OCI-M2 (cell line): ENCODE measurements at regions not wholly inside any gene's neighbourhood (a gene's known extent, or its start where the extent isn't known, plus 50 kb on each side); places are given as distances from the start of the nearest gene placed in this dataset.

Source experiments
- DNase-seq: peaks from one replicate; lab custom pipeline; 2025; ENCODE audit not compliant: unreplicated experiment; lab: John Stamatoyannopoulos, UW

DNA sequence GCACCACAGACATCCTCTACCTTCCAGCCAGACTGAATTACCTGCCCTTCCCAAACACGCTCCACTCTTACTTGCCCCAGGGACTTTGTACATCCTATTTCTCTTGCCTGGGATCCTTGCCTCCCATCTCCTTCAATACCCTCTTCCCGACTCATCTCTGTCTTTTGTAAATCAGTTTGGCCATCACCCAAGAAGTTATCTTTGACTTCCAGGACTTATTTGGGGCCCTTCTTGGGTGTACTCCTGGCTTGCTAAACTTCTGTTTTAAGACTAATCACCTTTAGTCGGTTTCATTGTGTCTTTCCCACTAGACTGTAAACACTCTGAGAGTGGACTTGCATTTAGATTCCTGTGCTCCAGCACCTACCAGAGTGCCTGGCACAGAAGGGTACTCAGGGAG lies 545.6 kb downstream of the ACTL7B start:
- no peak for DNase-seq

DNA sequence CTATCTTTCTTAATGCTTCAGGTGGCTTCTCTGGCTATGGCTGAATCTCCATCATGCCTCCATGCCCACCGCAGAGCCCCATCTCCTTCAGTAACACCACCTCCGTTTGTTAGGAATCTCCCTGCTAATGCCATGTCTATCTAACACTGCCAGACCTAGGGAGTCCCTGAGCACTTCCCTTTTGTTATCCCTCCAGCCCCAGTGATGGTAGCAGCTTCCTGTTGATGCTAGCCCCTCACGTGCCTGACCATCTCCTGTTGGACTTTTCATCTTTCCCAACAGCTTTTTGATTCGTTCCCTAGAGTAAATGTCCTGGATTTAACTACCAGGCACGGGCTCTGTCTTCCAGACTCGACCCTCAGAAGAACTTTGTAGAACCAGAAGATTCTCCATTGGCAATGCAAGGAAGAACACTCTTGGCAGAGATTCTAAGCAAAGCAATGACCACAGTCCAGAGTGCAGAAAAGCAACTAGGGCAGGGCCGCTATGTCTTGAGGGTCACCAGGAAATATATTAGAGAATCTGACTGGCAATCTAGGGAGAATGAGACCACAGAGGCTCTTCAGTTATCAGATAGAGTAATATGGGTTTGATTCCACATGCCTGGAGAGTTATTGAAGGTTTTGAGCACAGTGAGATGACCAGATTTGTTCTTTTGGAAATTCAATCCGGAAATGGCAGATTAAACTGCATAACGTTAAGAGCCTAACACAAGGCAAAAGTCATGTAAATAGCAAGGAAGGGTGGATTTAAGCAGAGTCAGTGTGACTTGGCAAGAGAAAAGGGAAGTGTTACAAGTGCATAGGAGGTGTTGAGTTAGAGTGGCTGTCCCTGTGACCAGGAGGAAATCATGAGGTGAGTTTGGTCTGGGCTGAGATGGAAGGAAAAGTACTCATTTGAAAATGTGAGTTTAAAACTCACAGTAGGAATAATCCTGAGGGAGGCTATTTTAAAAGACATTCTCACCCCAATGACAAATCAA lies 555.2 kb downstream of the ACTL7B start:
- DNase-seq = no peak

- DNase-seq = no peak
These were observed 558.7 kb downstream of the ACTL7B start for GRCh38 chr9:108297073-108297472.

DNA sequence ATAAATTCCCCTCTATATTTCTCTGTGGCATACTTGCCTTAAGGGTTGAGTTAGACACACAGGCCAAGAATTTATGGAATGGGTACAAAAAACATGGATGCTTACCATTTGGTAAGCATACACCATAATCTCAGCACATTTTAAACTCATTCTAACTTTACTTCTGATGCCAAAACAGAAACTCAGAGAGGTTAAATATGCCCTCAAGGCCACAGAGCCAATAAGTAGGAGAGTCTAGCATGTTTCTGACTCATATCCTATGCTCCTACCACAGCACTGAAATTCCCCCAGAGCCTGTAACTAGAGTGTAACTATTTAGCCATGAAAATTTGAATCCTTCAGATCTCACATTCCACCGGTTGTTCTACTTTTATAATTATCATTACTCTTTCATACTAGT lies 559.7 kb downstream of the ACTL7B start:
- DNase-seq = no peak

DNA sequence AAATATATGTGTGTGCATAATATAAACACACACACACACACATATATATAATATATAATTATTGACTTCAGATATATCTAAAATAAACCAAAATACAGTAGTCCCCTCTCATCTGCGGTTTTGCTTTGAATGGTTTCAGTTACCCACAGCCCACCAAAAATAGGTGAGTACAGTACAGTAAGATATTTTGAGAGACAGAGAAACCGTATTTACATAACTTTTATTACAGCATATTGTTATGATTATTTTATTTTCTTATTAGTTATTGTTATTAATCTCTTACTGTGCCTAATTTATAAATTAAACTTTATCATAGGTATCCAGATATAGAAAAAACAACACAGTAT lies 564.2 kb downstream of the ACTL7B start:
- no peak for DNase-seq

DNA sequence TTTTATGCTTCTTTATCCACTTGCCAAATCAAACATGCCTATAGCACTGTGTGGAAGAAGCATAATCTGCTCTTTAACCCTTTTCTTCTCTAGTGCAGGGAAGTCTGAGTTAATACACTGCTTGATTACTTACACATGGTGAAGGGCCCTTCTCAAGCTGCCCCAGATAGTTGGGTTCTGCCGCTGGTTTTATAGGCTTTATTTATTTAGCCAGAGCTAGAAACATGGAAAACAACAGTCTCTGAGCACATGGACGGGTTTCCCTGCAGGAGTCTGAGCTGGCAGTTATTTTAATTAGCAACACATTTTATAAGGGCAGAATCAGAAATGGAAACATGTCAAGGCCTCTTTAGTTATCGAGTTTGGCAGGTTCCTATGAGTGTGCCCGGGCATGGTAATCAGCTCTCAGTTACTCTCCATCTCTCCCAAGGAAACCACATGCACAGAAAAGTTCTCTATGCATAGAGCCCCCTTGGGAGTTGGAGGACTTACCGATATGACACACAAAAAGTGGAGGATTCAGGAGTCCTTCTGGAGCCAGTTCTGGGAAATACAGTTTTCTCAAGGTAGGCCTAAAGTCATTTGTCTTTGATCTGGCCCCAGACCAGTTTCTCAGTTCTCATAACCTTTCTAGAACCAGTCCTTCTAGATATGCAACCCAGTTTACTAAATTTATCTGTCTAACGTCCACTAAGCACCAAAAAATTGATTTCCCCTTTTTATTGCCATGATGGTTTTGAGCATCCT lies 564.8 kb downstream of the ACTL7B start:
- no peak for DNase-seq

GRCh38 chr9:108286638-108287206 lies 569.1 kb downstream of the ACTL7B start:
- no peak for DNase-seq

DNA sequence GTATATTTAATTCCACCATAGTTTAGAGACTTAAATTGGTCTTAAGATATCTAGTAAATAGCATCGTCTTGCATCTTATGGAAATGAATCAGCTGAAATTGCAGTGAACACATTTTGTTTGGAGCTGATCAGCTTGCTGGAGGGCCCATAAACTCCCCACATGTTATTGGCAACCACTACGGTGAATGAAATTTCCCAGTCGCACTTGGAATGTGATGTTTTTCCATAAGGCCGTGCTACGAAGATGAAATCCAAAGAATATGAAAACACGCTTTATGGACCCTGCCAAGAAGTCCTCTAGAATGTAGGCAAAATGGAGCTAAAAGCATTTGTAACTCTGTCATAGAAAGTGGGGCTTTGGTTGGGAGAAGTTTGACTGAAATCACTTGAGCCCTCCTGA lies 572.1 kb downstream of the ACTL7B start:
- no peak for DNase-seq

- DNase-seq = no peak
These were observed 572.9 kb downstream of the ACTL7B start for GRCh38 chr9:108282872-108283271.

DNA sequence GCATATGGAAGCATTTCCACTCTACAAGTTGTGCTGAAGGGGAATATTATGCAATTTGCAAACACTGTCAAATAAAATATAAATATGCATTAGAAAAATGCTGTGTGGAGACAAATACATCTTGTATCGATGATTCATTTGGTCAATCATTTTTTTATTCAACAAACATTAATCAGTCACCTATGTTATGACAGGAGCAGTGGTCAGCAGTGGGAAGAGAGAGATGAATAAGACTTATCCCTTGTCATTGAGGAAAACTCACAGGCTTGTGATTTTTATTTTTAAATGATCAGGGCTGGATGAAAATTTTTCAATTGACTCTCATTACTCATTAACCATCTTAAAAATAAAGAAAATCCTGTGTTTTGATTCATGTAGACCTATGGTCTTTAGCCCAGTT lies 574.1 kb downstream of the ACTL7B start:
- DNase-seq = no peak

DNA sequence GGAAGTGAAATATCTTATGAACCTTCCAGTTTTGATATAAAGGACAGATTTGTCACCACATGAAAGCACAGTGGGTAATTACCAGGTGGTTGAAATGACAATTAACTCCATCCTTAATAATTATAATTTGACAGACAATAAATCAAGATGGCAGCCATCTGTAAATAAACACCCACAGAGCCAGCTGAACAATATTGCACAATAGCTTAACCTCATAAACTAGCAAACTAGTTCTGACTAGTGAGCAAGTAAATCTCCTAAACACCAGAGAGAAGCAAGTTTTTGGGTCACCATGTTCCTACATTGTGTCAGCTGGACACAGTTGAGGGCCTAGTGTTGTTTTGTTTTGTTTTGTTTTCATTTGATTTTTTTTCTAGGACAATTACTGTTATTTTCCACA lies 577.4 kb downstream of the ACTL7B start:
- DNase-seq = no peak

GRCh38 chr9:108277216-108277615 lies 578.6 kb downstream of the ACTL7B start:
- no peak for DNase-seq

- no peak for DNase-seq
These were observed 579.9 kb downstream of the ACTL7B start for GRCh38 chr9:108275906-108276305.

GRCh38 chr9:108274971-108275370 lies 580.8 kb downstream of the ACTL7B start:
- no peak for DNase-seq

GRCh38 chr9:108273988-108274387 lies 581.8 kb downstream of the ACTL7B start:
- no peak for DNase-seq

- DNase-seq = no peak
These were observed 583.4 kb downstream of the ACTL7B start for GRCh38 chr9:108272349-108272899.

DNA sequence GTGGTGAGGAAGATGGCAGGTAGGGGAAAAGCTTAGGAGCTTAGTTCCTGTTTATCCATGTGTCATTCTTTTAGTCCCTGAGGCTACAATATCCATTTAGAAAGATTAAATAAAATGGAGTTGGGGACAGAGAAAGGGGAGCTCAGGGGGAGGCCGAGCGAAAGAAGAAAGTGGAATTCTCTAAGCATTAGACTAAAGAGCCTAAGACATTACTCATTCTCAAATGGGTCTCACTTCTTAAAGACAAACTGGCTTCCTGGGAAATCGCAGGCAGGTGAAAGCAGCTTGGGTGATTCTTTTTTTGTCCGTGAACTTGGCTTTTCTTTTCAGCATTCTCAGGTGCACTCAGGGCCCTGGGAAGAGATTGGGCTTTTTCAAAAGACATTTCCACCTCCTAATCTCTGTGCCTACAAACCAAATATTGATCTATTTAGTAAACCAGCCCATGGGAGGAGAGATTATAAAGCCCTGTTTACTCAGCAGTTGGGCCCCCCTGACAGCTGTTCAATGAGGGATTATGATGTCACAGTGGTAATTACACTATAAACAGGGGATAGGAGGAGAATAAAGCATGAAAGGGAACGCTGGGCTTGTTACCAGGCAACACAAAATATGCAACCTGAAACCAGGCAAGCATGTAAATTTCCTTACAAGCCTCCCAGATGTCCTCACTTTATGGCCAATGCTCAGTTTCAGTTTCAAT lies 584.0 kb downstream of the ACTL7B start:
- DNase-seq = no peak

DNA sequence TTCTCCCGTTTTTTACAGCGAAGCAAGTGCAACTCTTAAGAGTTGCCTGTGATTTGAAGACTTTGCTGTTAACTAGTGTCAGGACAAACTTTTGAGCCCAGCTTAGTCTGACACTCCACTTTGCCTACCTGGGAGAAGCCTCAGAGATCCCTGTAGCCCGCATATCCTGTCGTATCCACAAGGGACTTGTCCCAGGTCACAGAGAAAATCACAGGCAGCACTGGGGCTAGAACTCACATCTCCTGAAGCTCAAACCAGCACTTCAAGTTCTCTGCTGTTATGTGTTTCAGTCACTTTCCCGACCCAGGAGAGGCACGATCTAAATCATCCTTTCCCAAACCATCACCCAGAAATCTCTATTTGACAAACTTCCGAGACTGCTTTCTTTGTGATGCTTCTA lies 584.5 kb downstream of the ACTL7B start:
- DNase-seq = no peak

- DNase-seq = no peak
These were observed 585.2 kb downstream of the ACTL7B start for GRCh38 chr9:108270561-108270960.

- DNase-seq = no peak
These were observed 585.7 kb downstream of the ACTL7B start for GRCh38 chr9:108270051-108270450.

DNA sequence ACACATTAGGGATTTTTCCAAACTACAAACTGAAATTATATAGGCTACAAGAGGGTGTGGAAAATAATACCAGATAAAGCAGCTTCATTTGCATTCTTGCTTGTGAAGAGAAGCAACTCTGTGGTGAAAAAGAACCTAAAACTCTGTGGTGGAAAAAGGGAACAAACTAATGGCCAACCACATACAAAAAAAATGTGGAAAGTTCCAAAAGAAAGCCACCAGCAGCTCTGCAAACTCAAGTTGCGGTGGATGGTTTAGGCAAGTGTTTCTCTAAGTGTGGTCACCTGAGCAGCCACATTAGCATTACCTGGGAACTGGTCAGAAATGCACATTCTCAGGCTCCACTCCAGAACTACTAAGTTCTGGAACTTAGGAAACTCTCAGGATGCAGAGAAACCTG lies 586.4 kb downstream of the ACTL7B start:
- no peak for DNase-seq
